ENCODE measurements at regions not wholly inside any gene's neighbourhood (a gene's known extent, or its start where the extent isn't known, plus 50 kb on each side); places are given as distances from the start of the nearest gene placed in this dataset.

- no peak overlapping the region for H3K4me3 Mint-ChIP-seq
- peaks cover 20% of the 10 kb centered on the region for H3K9me3 Mint-ChIP-seq
- no peak for TF ChIP-seq CTCF (IDR thresholded peaks at IDR 0.05; ENCODE audit: unreplicated experiment)
- no peaks in the 10 kb centered on the region for H3K36me3 Mint-ChIP-seq
- no peak for DNase-seq (ENCODE audit: low spot score in 2 of 2, unreplicated experiment in 2 of 2)
- no peaks in the 10 kb centered on the region for H3K27me3 Mint-ChIP-seq (ENCODE audit: low read depth)
- H3K4me1 Mint-ChIP-seq, result peaks cover 2% of the 10 kb centered on the region
- no peak overlapping the region for H3K27ac Mint-ChIP-seq
Observed at GRCh38 chr4:167724941-167725340, 367.4 kb upstream of the ANXA10 start.

GRCh38 chr4:167730769-167731168 is 361.6 kb upstream of the ANXA10 start:
- H3K4me3 Mint-ChIP-seq, result no peak overlapping the region
- no peak for TF ChIP-seq CTCF (IDR thresholded peaks at IDR 0.05; ENCODE audit: unreplicated experiment)
- H3K27ac Mint-ChIP-seq, result no peak overlapping the region
- H3K27me3 Mint-ChIP-seq (ENCODE audit: low read depth), result no peaks in the 10 kb centered on the region
- H3K9me3 Mint-ChIP-seq, result peaks cover 41% of the 10 kb centered on the region
- no peaks in the 10 kb centered on the region for H3K4me1 Mint-ChIP-seq
- H3K36me3 Mint-ChIP-seq, result peaks cover 2% of the 10 kb centered on the region
- DNase-seq (ENCODE audit: low spot score in 2 of 2, unreplicated experiment in 2 of 2), result no peak

DNA sequence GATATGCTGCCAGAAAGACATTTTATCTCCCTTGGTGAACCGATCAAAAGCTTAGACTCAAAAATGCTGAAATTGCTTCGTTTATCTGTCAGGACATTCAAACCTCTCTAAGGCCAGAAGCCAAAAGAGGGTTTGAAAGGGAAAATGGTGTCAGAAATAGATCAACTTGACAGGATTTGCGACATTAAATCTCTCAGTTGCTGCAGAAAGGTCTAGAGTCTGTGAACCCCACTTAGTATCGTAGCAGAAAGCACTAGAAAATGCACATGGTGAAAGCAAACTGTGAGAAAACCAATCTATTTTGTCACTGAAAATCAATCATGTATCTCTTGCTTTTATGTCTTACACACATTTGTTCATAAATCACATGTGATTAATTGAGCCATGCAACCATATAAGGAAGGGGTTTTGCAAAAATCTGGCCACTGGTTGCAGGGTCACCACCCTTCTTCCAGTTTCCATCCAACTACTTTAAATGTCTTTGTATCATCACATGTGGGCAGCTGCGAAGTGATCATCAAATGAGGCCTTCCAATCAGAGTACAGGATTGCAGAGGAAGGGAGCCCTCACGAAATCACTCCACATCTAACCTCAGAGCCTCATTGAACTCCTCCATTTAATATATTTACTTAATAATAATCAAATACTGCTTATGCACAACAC is 347.2 kb upstream of the ANXA10 start:
- Mint-ChIP-seq H3K9me3 (no peaks in the 10 kb centered on the region), H3K36me3 (no peaks in the 10 kb centered on the region), H3K4me3 (no peak overlapping the region), H3K4me1 (no peaks in the 10 kb centered on the region), H3K27me3 (ENCODE audit: low read depth) (no peaks in the 10 kb centered on the region), H3K27ac (no peak overlapping the region)
- DNase-seq (ENCODE audit: low spot score in 2 of 2, unreplicated experiment in 2 of 2), result no peak
- no peak for TF ChIP-seq CTCF (IDR thresholded peaks at IDR 0.05; ENCODE audit: unreplicated experiment)

GRCh38 chr4:167767281-167767680 is 325.1 kb upstream of the ANXA10 start:
- Mint-ChIP-seq H3K36me3 (no peaks in the 10 kb centered on the region), H3K4me1 (no peaks in the 10 kb centered on the region), H3K27ac (no peak overlapping the region), H3K27me3 (ENCODE audit: low read depth) (no peaks in the 10 kb centered on the region), H3K4me3 (no peak overlapping the region), H3K9me3 (peaks cover 29% of the 10 kb centered on the region)
- no peak for DNase-seq (ENCODE audit: low spot score in 2 of 2, unreplicated experiment in 2 of 2)
- TF ChIP-seq CTCF (IDR thresholded peaks at IDR 0.05; ENCODE audit: unreplicated experiment), result no peak

- Mint-ChIP-seq H3K4me3 (no peak overlapping the region), H3K27ac (no peak overlapping the region), H3K36me3 (no peaks in the 10 kb centered on the region), H3K27me3 (ENCODE audit: low read depth) (no peaks in the 10 kb centered on the region), H3K4me1 (no peaks in the 10 kb centered on the region), H3K9me3 (peaks cover 11% of the 10 kb centered on the region)
- no peak for TF ChIP-seq CTCF (IDR thresholded peaks at IDR 0.05; ENCODE audit: unreplicated experiment)
- no peak for DNase-seq (ENCODE audit: low spot score in 2 of 2, unreplicated experiment in 2 of 2)
Observed at GRCh38 chr4:167774646-167775045, 317.7 kb upstream of the ANXA10 start.

- no peak for TF ChIP-seq CTCF (IDR thresholded peaks at IDR 0.05; ENCODE audit: unreplicated experiment)
- Mint-ChIP-seq H3K27me3 (ENCODE audit: low read depth) (no peaks in the 10 kb centered on the region), H3K4me3 (no peak overlapping the region), H3K36me3 (no peaks in the 10 kb centered on the region), H3K9me3 (peaks cover 7% of the 10 kb centered on the region), H3K27ac (no peak overlapping the region), H3K4me1 (no peaks in the 10 kb centered on the region)
- no peak for DNase-seq (ENCODE audit: low spot score in 2 of 2, unreplicated experiment in 2 of 2)
Observed at GRCh38 chr4:167775375-167775774, 317.0 kb upstream of the ANXA10 start.

All from mesothelial cell of epicardium (in vitro differentiated cells).